ENCODE measurements at regions not wholly inside any gene's neighbourhood (a gene's known extent, or its start where the extent isn't known, plus 50 kb on each side); places are given as distances from the start of the nearest gene placed in this dataset.

GRCh38 chr6:8159966-8160365 is 57.6 kb upstream of the EEF1E1 start:
- H3K4me1 ChIP-seq = no peaks in the 10 kb centered on the region
- H3K36me3 ChIP-seq = no peaks in the 10 kb centered on the region
- no peak for DNase-seq
- no peak for TF ChIP-seq CTCF (IDR thresholded peaks at IDR 0.05)
- no peak for TF ChIP-seq POLR2AphosphoS5 (IDR thresholded peaks at IDR 0.05)
- no peak for TF ChIP-seq POLR2A (IDR thresholded peaks at IDR 0.05)
- TF ChIP-seq EP300 (IDR thresholded peaks at IDR 0.05) = no peak
- H3K9me3 ChIP-seq = no peaks in the 10 kb centered on the region
- H3K27ac ChIP-seq = no peak overlapping the region
- no peaks in the 10 kb centered on the region for H3K27me3 ChIP-seq
- intact Hi-C loops (cut with DNase I) = no loop called here
- 76 to 77% methylated on average over 2 of the region's 2 CpGs for WGBS, 2 donors
- no peak overlapping the region for H3K4me3 ChIP-seq

GRCh38 chr6:8157839-8158238 is 55.5 kb upstream of the EEF1E1 start:
- no peak overlapping the region for H3K27ac ChIP-seq
- H3K36me3 ChIP-seq = no peaks in the 10 kb centered on the region
- H3K9me3 ChIP-seq = no peaks in the 10 kb centered on the region
- no peaks in the 10 kb centered on the region for H3K27me3 ChIP-seq
- no peak for DNase-seq
- no peak overlapping the region for H3K4me3 ChIP-seq
- H3K4me1 ChIP-seq = no peaks in the 10 kb centered on the region
- intact Hi-C loops (cut with DNase I) = no loop called here
- TF ChIP-seq POLR2A (IDR thresholded peaks at IDR 0.05) (no peak), CTCF (IDR thresholded peaks at IDR 0.05) (no peak), POLR2AphosphoS5 (IDR thresholded peaks at IDR 0.05) (no peak), EP300 (IDR thresholded peaks at IDR 0.05) (no peak)
- 12 to 49% methylated on average over 3 of the region's 3 CpGs for WGBS, 2 donors

- Histone ChIP-seq H3K9me3 (no peaks in the 10 kb centered on the region), H3K36me3 (no peaks in the 10 kb centered on the region), H3K27me3 (no peaks in the 10 kb centered on the region), H3K4me1 (no peaks in the 10 kb centered on the region), H3K27ac (no peak overlapping the region), H3K4me3 (no peak overlapping the region)
- TF ChIP-seq EP300 (IDR thresholded peaks at IDR 0.05) (no peak), POLR2A (IDR thresholded peaks at IDR 0.05) (no peak), POLR2AphosphoS5 (IDR thresholded peaks at IDR 0.05) (no peak), CTCF (IDR thresholded peaks at IDR 0.05) (no peak)
- DNase-seq = no peak
- intact Hi-C loops (cut with DNase I) = no loop called here
- WGBS, 2 donors = 73 to 83% methylated on average over 2 of the region's 2 CpGs
These were observed 53.1 kb upstream of the EEF1E1 start for GRCh38 chr6:8155259-8156012.
